Peyer's patch (tissue), 4 donors: ENCODE measurements at regions not wholly inside any gene's neighbourhood (a gene's known extent, or its start where the extent isn't known, plus 50 kb on each side); places are given as distances from the start of the nearest gene placed in this dataset.
A peak's percentile ranks its signal among the peaks of the same experiment; 100 is the strongest.

Experiments
- DNase-seq, 3 donors: peaks; one replicate each; pipeline ENCODE4 v3.0.0-alpha.2; 2017 to 2019
- H3K27ac ChIP-seq, 4 donors: fragments of 200-600 bp; sonication (generic); one replicate each; pipeline ENCODE4 v1.5.1; 2016 to 2019
- H3K27me3 ChIP-seq, 2 donors: fragments of 200-600 bp; sonication (generic); one replicate each; pipeline ENCODE4 v1.5.1; 2019
- H3K36me3 ChIP-seq, 3 donors: fragments of 200-600 bp; sonication (generic); one replicate each; pipeline ENCODE4 v1.5.1; 2016 to 2019
- H3K4me1 ChIP-seq, 4 donors: fragments of 200-600 bp; sonication (generic); one replicate each; pipeline ENCODE4 v1.5.1; 2016 to 2019
- H3K4me3 ChIP-seq, 4 donors: fragments of 200-600 bp; sonication (generic); 1 replicate in 3 of 4; 2 replicates in 1 of 4; pipeline ENCODE4 v1.5.1; 2016 to 2019; ENCODE audit warnings: mild to moderate bottlenecking in 1 of 4
- H3K9me3 ChIP-seq, 4 donors: fragments of 200-600 bp; sonication (generic); one replicate each; pipeline ENCODE4 v1.5.1; 2016 to 2019; ENCODE audit warnings: mild to moderate bottlenecking in 1 of 4
- CTCF ChIP-seq, 6 experiments: fragments of 450-650 bp in 4 of 6; fragments of 200-600 bp in 2 of 6; sonication (generic) in 1 of 6; IDR thresholded peaks; one replicate each; pipeline ENCODE4 v1.5.1; 2017 to 2019; ENCODE audit warnings: antibody characterized with exemption in 6 of 6, mild to moderate bottlenecking in 3 of 6, moderate library complexity in 1 of 6
- POLR2A ChIP-seq, 2 donors: fragments of 450-650 bp; IDR thresholded peaks; one replicate each; pipeline ENCODE4 v1.5.1; 2017; ENCODE audit warnings: antibody characterized with exemption in 2 of 2, mild to moderate bottlenecking in 2 of 2, moderate library complexity in 2 of 2

- no peak overlapping the region for H3K4me3 ChIP-seq
- H3K36me3 ChIP-seq = no peaks in the 10 kb centered on the region
- no peak for DNase-seq
- H3K27ac ChIP-seq = no peak overlapping the region
- H3K9me3 ChIP-seq = no peaks in the 10 kb centered on the region
- H3K27me3 ChIP-seq = no peaks in the 10 kb centered on the region
- no peaks in the 10 kb centered on the region for H3K4me1 ChIP-seq
- TF ChIP-seq CTCF (IDR thresholded peaks at IDR 0.05) (no peak), POLR2A (IDR thresholded peaks at IDR 0.05) (no peak)
These were observed 257.4 kb upstream of the IL12A start for GRCh38 chr3:159731254-159731653.

GRCh38 chr3:159732172-159733111 lies 256.2 kb upstream of the IL12A start:
- peak overlapping the region in 1 of 4 donors; percentile 12 for H3K4me3 ChIP-seq
- H3K9me3 ChIP-seq = no peaks in the 10 kb centered on the region
- H3K27me3 ChIP-seq = no peaks in the 10 kb centered on the region
- H3K36me3 ChIP-seq = no peaks in the 10 kb centered on the region
- peak overlapping the region in 1 of 4 donors; percentile 35 for H3K27ac ChIP-seq
- no peaks in the 10 kb centered on the region for H3K4me1 ChIP-seq
- DNase-seq = no peak
- TF ChIP-seq POLR2A (IDR thresholded peaks at IDR 0.05) (no peak), CTCF (IDR thresholded peaks at IDR 0.05) (no peak)

GRCh38 chr3:159733194-159733860 lies 255.3 kb upstream of the IL12A start:
- Histone ChIP-seq H3K4me1 (no peaks in the 10 kb centered on the region), H3K27ac (no peak overlapping the region), H3K27me3 (no peaks in the 10 kb centered on the region), H3K4me3 (peak overlapping the region in 1 of 4 donors; percentile 12), H3K36me3 (no peaks in the 10 kb centered on the region), H3K9me3 (no peaks in the 10 kb centered on the region)
- TF ChIP-seq POLR2A (IDR thresholded peaks at IDR 0.05) = no peak
- TF ChIP-seq CTCF (IDR thresholded peaks at IDR 0.05) = no peak
- no peak for DNase-seq

GRCh38 chr3:159734681-159735080 lies 254.0 kb upstream of the IL12A start:
- no peak for DNase-seq
- Histone ChIP-seq H3K4me3 (no peak overlapping the region), H3K27ac (no peak overlapping the region), H3K4me1 (no peaks in the 10 kb centered on the region), H3K36me3 (no peaks in the 10 kb centered on the region), H3K27me3 (no peaks in the 10 kb centered on the region), H3K9me3 (no peaks in the 10 kb centered on the region)
- TF ChIP-seq CTCF (IDR thresholded peaks at IDR 0.05) (no peak), POLR2A (IDR thresholded peaks at IDR 0.05) (no peak)

DNA sequence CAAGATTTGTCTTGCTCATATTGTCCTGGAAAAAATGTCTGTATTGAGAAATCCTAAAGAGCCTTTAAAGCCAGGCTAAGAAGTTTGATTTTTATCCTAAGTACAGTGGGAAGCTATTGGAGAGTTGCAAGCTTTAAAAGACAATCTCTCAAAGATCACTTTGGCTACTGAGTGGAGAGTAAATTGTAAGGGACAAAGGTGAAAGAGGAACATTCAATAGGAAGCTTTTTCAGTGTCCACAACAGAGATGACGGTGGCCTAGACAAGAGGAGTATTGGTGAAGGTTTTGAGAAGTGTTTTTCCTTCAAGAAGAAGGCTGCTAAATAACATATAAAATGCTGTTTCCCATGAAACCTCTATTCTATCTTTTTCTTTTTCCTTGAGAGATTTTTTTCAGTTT lies 249.5 kb upstream of the IL12A start:
- DNase-seq = no peak
- H3K27me3 ChIP-seq = no peaks in the 10 kb centered on the region
- no peak overlapping the region for H3K4me3 ChIP-seq
- TF ChIP-seq POLR2A (IDR thresholded peaks at IDR 0.05) = no peak
- TF ChIP-seq CTCF (IDR thresholded peaks at IDR 0.05) = no peak
- no peaks in the 10 kb centered on the region for H3K9me3 ChIP-seq
- H3K4me1 ChIP-seq = no peaks in the 10 kb centered on the region
- no peaks in the 10 kb centered on the region for H3K36me3 ChIP-seq
- no peak overlapping the region for H3K27ac ChIP-seq
